ENCODE measurements at regions not wholly inside any gene's neighbourhood (a gene's known extent, or its start where the extent isn't known, plus 50 kb on each side); places are given as distances from the start of the nearest gene placed in this dataset.

- H3K9me3 Mint-ChIP-seq, result peaks cover 23% of the 10 kb centered on the region
- no peak overlapping the region for H3K4me3 Mint-ChIP-seq
- DNase-seq, result no peak
- peaks cover 9% of the 10 kb centered on the region for H3K27me3 Mint-ChIP-seq
- no peak for ATAC-seq
- H3K36me3 Mint-ChIP-seq (ENCODE audit: low read depth), result no peaks in the 10 kb centered on the region
- H3K27ac Mint-ChIP-seq, result no peak overlapping the region
- no peaks in the 10 kb centered on the region for H3K4me1 Mint-ChIP-seq
These were observed 159.4 kb downstream of the COPS8 start for GRCh38 chr2:237244976-237245646.

GRCh38 chr2:237250599-237250998 lies 163.4 kb downstream of the COL6A3 start:
- Mint-ChIP-seq H3K4me3 (no peak overlapping the region), H3K4me1 (no peaks in the 10 kb centered on the region), H3K9me3 (no peaks in the 10 kb centered on the region), H3K36me3 (ENCODE audit: low read depth) (no peaks in the 10 kb centered on the region), H3K27ac (no peak overlapping the region), H3K27me3 (peaks cover 15% of the 10 kb centered on the region)
- no peak for ATAC-seq
- no peak for DNase-seq

- Mint-ChIP-seq H3K27ac (no peak overlapping the region), H3K4me3 (no peak overlapping the region), H3K27me3 (peaks cover 12% of the 10 kb centered on the region), H3K9me3 (no peaks in the 10 kb centered on the region), H3K4me1 (no peaks in the 10 kb centered on the region), H3K36me3 (ENCODE audit: low read depth) (no peaks in the 10 kb centered on the region)
- ATAC-seq (no peak), DNase-seq (no peak)
These were observed 162.0 kb downstream of the COL6A3 start for GRCh38 chr2:237251986-237252385.

GRCh38 chr2:237253046-237253702 lies 160.8 kb downstream of the COL6A3 start:
- no peak for ATAC-seq
- Mint-ChIP-seq H3K4me1 (peaks cover 6% of the 10 kb centered on the region), H3K36me3 (ENCODE audit: low read depth) (no peaks in the 10 kb centered on the region), H3K27ac (no peak overlapping the region), H3K27me3 (peaks cover 12% of the 10 kb centered on the region), H3K4me3 (no peak overlapping the region), H3K9me3 (no peaks in the 10 kb centered on the region)
- no peak for DNase-seq

- Mint-ChIP-seq H3K4me3 (no peak overlapping the region), H3K27ac (no peak overlapping the region), H3K27me3 (peaks cover 10% of the 10 kb centered on the region), H3K9me3 (no peaks in the 10 kb centered on the region), H3K4me1 (peaks cover 6% of the 10 kb centered on the region), H3K36me3 (ENCODE audit: low read depth) (no peaks in the 10 kb centered on the region)
- ATAC-seq (no peak), DNase-seq (no peak)
These were observed 159.5 kb downstream of the COL6A3 start for GRCh38 chr2:237254369-237254861.

GRCh38 chr2:237254911-237255578 lies 158.9 kb downstream of the COL6A3 start:
- Mint-ChIP-seq H3K9me3 (no peaks in the 10 kb centered on the region), H3K4me1 (peaks cover 6% of the 10 kb centered on the region), H3K36me3 (ENCODE audit: low read depth) (no peaks in the 10 kb centered on the region), H3K27me3 (peaks cover 10% of the 10 kb centered on the region), H3K4me3 (no peak overlapping the region), H3K27ac (no peak overlapping the region)
- DNase-seq (no peak), ATAC-seq (no peak)

GRCh38 chr2:237256887-237257286 lies 157.1 kb downstream of the COL6A3 start:
- DNase-seq, result no peak
- Mint-ChIP-seq H3K36me3 (ENCODE audit: low read depth) (no peaks in the 10 kb centered on the region), H3K27ac (no peak overlapping the region)

GRCh38 chr2:237257471-237257951 lies 156.5 kb downstream of the COL6A3 start:
- H3K9me3 Mint-ChIP-seq, result no peaks in the 10 kb centered on the region
- H3K36me3 Mint-ChIP-seq (ENCODE audit: low read depth), result no peaks in the 10 kb centered on the region
- no peak overlapping the region for H3K4me3 Mint-ChIP-seq
- DNase-seq (no peak), ATAC-seq (no peak)
- peaks cover 5% of the 10 kb centered on the region for H3K27me3 Mint-ChIP-seq
- no peak overlapping the region for H3K27ac Mint-ChIP-seq
- H3K4me1 Mint-ChIP-seq, result peaks cover 6% of the 10 kb centered on the region

More at GRCh38 chr2:237256887-237257286, 157.1 kb downstream of the COL6A3 start:
- H3K27me3 Mint-ChIP-seq, result peaks cover 8% of the 10 kb centered on the region
- ATAC-seq, result no peak
- no peaks in the 10 kb centered on the region for H3K9me3 Mint-ChIP-seq
- no peak overlapping the region for H3K4me3 Mint-ChIP-seq
- H3K4me1 Mint-ChIP-seq, result peaks cover 6% of the 10 kb centered on the region

GRCh38 chr2:237258116-237258515 lies 155.8 kb downstream of the COL6A3 start:
- DNase-seq, result no peak
- Mint-ChIP-seq H3K36me3 (ENCODE audit: low read depth) (no peaks in the 10 kb centered on the region), H3K4me1 (peaks cover 6% of the 10 kb centered on the region), H3K27ac (no peak overlapping the region), H3K4me3 (no peak overlapping the region), H3K9me3 (no peaks in the 10 kb centered on the region), H3K27me3 (peaks cover 2% of the 10 kb centered on the region)
- ATAC-seq, result no peak

- no peak for DNase-seq
- H3K27me3 Mint-ChIP-seq, result peaks cover 2% of the 10 kb centered on the region
- no peak overlapping the region for H3K4me3 Mint-ChIP-seq
- H3K4me1 Mint-ChIP-seq, result peaks cover 6% of the 10 kb centered on the region
- no peak overlapping the region for H3K27ac Mint-ChIP-seq
- no peaks in the 10 kb centered on the region for H3K36me3 Mint-ChIP-seq (ENCODE audit: low read depth)
- no peaks in the 10 kb centered on the region for H3K9me3 Mint-ChIP-seq
- no peak for ATAC-seq
These were observed 155.3 kb downstream of the COL6A3 start for GRCh38 chr2:237258615-237259014.

- Mint-ChIP-seq H3K4me1 (peaks cover 6% of the 10 kb centered on the region), H3K27ac (no peak overlapping the region), H3K27me3 (peaks cover 2% of the 10 kb centered on the region), H3K4me3 (no peak overlapping the region), H3K36me3 (ENCODE audit: low read depth) (no peaks in the 10 kb centered on the region), H3K9me3 (no peaks in the 10 kb centered on the region)
- ATAC-seq, result no peak
- DNase-seq, result no peak
These were observed 154.8 kb downstream of the COL6A3 start for GRCh38 chr2:237259201-237259600.

- Mint-ChIP-seq H3K36me3 (ENCODE audit: low read depth) (no peaks in the 10 kb centered on the region), H3K4me1 (peaks cover 6% of the 10 kb centered on the region), H3K4me3 (no peak overlapping the region), H3K27me3 (no peaks in the 10 kb centered on the region), H3K27ac (no peak overlapping the region), H3K9me3 (no peaks in the 10 kb centered on the region)
- no peak for ATAC-seq
- DNase-seq, result no peak
These were observed 153.8 kb downstream of the COL6A3 start for GRCh38 chr2:237260039-237260620.

- Mint-ChIP-seq H3K36me3 (ENCODE audit: low read depth) (no peaks in the 10 kb centered on the region), H3K27ac (no peak overlapping the region), H3K4me1 (peaks cover 6% of the 10 kb centered on the region), H3K9me3 (no peaks in the 10 kb centered on the region), H3K27me3 (no peaks in the 10 kb centered on the region), H3K4me3 (no peak overlapping the region)
- ATAC-seq, result no peak
- no peak for DNase-seq
These were observed 153.3 kb downstream of the COL6A3 start for GRCh38 chr2:237260686-237261085.

- no peak for DNase-seq
- H3K9me3 Mint-ChIP-seq, result no peaks in the 10 kb centered on the region
- peaks cover 2% of the 10 kb centered on the region for H3K27me3 Mint-ChIP-seq
- H3K4me1 Mint-ChIP-seq, result peaks cover 6% of the 10 kb centered on the region
- no peaks in the 10 kb centered on the region for H3K36me3 Mint-ChIP-seq (ENCODE audit: low read depth)
- no peak overlapping the region for H3K4me3 Mint-ChIP-seq
- no peak overlapping the region for H3K27ac Mint-ChIP-seq
- ATAC-seq, result no peak
These were observed 152.6 kb downstream of the COL6A3 start for GRCh38 chr2:237261327-237261726.

Measured in activated naive CD8-positive, alpha-beta T cell treated with anti-CD3 and anti-CD28 coated beads, Interleukin-2, amount 50 U/mL, for 24 hours (primary cell).